HG02798 (cell line): ENCODE measurements at regions not wholly inside any gene's neighbourhood (a gene's known extent, or its start where the extent isn't known, plus 50 kb on each side); places are given as distances from the start of the nearest gene placed in this dataset.

ENCODE experiments used
- ATAC-seq: cut with Tn5 transposase; IDR thresholded peaks from one replicate; pipeline ENCODE4 v1.9.1; 2021; ENCODE audit warnings: mild to moderate bottlenecking; ENCODE audit not compliant: unreplicated experiment, poor library complexity

GRCh38 chr1:98813738-98814309 is 152.3 kb downstream of the SNX7 start:
- ATAC-seq, result peak; percentile 65

DNA sequence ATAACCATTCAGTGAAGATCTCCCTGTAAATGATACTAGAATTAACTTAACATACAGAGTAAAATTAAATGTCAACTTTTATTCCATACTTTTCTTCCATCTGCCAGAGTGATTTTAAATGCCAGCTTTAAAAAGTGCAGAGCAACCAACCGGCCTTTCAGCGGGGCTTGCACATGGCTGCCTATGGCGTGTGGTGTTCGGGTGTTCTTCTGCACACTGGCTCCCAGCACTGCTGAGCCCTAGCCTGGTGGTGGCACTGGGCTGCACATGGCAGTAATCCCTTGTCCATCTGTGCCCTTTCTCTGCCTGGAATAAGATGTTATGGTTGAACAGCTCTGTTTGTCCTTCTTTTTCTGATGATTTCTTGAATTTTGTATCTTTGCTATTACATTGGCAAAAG is 156.3 kb downstream of the SNX7 start:
- ATAC-seq, result no peak

DNA sequence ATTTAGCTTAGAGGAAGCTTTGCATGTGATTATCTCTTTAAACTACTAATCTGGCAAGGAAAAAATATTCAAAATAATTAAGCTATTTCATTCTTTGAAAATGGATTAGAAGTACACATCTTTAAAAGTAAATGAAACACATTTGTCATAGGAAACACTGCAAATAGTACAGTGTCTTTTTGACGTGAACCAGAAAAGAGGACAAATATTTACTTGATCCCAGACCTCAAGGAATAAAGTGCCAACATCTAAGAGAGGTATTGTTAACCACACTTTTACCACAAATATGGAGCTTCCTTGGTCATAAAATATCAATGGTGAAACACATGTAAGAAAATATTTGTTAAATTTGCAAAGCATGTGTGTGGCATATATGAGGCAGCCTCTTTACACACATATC is 159.9 kb downstream of the SNX7 start:
- ATAC-seq, result no peak

DNA sequence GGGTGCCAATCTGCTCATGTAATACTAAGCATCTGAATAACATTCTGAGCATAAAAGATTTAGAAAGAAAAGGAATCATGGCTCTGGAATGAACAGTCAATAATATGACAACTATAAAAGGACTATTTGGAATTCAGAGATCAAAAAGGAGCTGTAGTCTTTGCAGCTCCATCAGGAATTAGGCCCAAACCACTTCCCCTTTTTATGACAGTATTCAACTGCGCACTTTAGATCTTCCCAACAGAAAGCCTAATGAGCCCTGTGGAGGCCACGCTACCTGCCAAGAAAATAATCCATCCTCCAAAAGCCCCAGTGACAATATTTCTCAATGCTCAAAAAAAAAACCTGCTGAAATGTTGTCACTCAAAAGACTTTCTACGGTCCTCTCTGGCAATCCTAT is 163.2 kb downstream of the SNX7 start:
- no peak for ATAC-seq

GRCh38 chr1:98827041-98827440 is 165.5 kb downstream of the SNX7 start:
- ATAC-seq, result no peak

- ATAC-seq, result no peak
Measured at GRCh38 chr1:98839840-98840239, 164.8 kb downstream of the PLPPR5 start.
